Activated T-helper 9 cell treated with anti-CD3 and anti-CD28 coated beads, Interleukin-2, amount 50 U/mL, for 16 hours (primary cell): ENCODE measurements at regions not wholly inside any gene's neighbourhood (a gene's known extent, or its start where the extent isn't known, plus 50 kb on each side); places are given as distances from the start of the nearest gene placed in this dataset.
"Not testable (repeated sequence)": the region's sequence is repeated elsewhere in the genome, so short reads cannot be mapped to it uniquely, and the experiment has no call there.

Source experiments
- DNase-seq: peaks from one replicate; pipeline ENCODE4 v3.0.0-alpha.2; 2020; ENCODE audit warnings: low read depth

- DNase-seq: no peak
Measured at GRCh38 chr3:6601374-6601773, 259.5 kb upstream of the GRM7 start.

- DNase-seq: no peak
Measured at GRCh38 chr3:6602329-6602728, 258.6 kb upstream of the GRM7 start.

GRCh38 chr3:6605227-6605626 lies 255.7 kb upstream of the GRM7 start:
- DNase-seq: no peak

GRCh38 chr3:6608843-6609242 lies 252.1 kb upstream of the GRM7 start:
- no peak for DNase-seq

- DNase-seq: no peak
Measured at GRCh38 chr3:6612034-6612616, 248.8 kb upstream of the GRM7 start.

- DNase-seq: no peak
Measured at GRCh38 chr3:6622260-6622659, 238.7 kb upstream of the GRM7 start.

GRCh38 chr3:6622712-6623111 lies 238.2 kb upstream of the GRM7 start:
- no peak for DNase-seq

- no peak for DNase-seq
Measured at GRCh38 chr3:6631376-6631775, 229.5 kb upstream of the GRM7 start.

- DNase-seq: no peak
Measured at GRCh38 chr3:6640907-6641306, 220.0 kb upstream of the GRM7 start.

- no peak for DNase-seq
Measured at GRCh38 chr3:6644070-6644929, 216.6 kb upstream of the GRM7 start.

GRCh38 chr3:6654670-6655069 lies 206.2 kb upstream of the GRM7 start:
- no peak for DNase-seq

- no peak for DNase-seq
Measured at GRCh38 chr3:6655275-6655674, 205.6 kb upstream of the GRM7 start.

GRCh38 chr3:6657591-6657990 lies 203.3 kb upstream of the GRM7 start:
- DNase-seq: no peak

GRCh38 chr3:6667354-6667753 lies 193.6 kb upstream of the GRM7 start:
- no peak for DNase-seq

GRCh38 chr3:6671363-6671762 lies 189.6 kb upstream of the GRM7 start:
- DNase-seq: no peak

GRCh38 chr3:6679510-6679909 lies 181.4 kb upstream of the GRM7 start:
- DNase-seq: no peak

GRCh38 chr3:6680119-6680806 lies 180.7 kb upstream of the GRM7 start:
- DNase-seq: no peak

- no peak for DNase-seq
Measured at GRCh38 chr3:6697285-6697684, 163.6 kb upstream of the GRM7 start.

GRCh38 chr3:6697722-6698121 lies 163.2 kb upstream of the GRM7 start:
- no peak for DNase-seq

GRCh38 chr3:6704817-6705216 lies 156.1 kb upstream of the GRM7 start:
- DNase-seq: not testable (repeated sequence)

GRCh38 chr3:6706777-6707176 lies 154.1 kb upstream of the GRM7 start:
- no peak for DNase-seq

- no peak for DNase-seq
Measured at GRCh38 chr3:6709178-6709577, 151.7 kb upstream of the GRM7 start.

- DNase-seq: no peak
Measured at GRCh38 chr3:6714962-6715361, 146.0 kb upstream of the GRM7 start.
